22Rv1 (cell line): ENCODE measurements at regions not wholly inside any gene's neighbourhood (a gene's known extent, or its start where the extent isn't known, plus 50 kb on each side); places are given as distances from the start of the nearest gene placed in this dataset.

ENCODE experiments used
- H3K27ac ChIP-seq: fragments of 450-650 bp; 2 replicates; pipeline ENCODE4 v1.5.1; 2017
- ZFX ChIP-seq: fragments of 450-650 bp; IDR thresholded peaks from 2 replicates; pipeline ENCODE4 v1.6.1; 2017; ENCODE audit warnings: antibody characterized with exemption, borderline replicate concordance
- TF ChIP-seq, protein P1 (sequence below): fragments of 450-650 bp; IDR thresholded peaks from 2 replicates; pipeline ENCODE4 v1.5.1; 2017; ENCODE audit warnings: mild to moderate bottlenecking

DNA sequence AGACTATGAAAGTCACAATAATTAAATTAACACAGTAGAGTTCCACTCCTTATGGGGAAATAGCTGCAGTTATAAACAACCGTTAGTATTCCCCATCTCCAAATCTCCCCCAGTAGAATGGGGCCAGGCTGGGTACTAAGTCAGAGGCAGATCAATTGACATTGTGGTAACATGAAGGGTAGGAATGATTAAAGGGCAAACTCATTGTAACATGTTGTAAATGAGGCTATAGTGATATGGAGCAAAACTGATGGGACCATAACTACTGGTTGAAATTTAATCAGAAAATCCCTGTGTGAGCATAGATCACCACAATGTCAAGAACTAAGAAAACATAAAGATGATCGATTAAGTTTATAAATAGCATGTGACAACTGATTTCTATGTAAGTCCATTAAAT, 231.9 kb upstream of the NLGN4Y start:
- TF ChIP-seq, protein P1, sequence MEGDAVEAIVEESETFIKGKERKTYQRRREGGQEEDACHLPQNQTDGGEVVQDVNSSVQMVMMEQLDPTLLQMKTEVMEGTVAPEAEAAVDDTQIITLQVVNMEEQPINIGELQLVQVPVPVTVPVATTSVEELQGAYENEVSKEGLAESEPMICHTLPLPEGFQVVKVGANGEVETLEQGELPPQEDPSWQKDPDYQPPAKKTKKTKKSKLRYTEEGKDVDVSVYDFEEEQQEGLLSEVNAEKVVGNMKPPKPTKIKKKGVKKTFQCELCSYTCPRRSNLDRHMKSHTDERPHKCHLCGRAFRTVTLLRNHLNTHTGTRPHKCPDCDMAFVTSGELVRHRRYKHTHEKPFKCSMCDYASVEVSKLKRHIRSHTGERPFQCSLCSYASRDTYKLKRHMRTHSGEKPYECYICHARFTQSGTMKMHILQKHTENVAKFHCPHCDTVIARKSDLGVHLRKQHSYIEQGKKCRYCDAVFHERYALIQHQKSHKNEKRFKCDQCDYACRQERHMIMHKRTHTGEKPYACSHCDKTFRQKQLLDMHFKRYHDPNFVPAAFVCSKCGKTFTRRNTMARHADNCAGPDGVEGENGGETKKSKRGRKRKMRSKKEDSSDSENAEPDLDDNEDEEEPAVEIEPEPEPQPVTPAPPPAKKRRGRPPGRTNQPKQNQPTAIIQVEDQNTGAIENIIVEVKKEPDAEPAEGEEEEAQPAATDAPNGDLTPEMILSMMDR: no peak
- no peak overlapping the region for H3K27ac ChIP-seq

DNA sequence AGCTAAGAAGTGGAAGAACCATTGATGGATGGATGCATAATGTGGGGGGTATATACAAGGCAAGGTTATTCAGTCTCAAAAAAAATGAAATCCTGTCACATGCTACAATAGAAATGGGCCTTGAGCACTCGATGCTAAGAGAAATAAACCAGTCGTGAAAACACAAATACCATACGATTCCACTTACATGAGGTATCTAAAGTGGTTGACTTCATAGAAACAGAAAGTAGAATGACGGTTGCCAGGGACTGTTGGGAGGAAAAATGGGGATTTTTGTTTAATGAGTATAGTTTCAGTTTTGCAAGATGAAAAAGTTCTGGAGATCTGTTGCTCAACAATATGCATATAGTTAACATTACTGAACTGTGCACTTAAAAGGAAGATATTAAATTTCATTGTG, 223.6 kb upstream of the NLGN4Y start:
- no peak overlapping the region for H3K27ac ChIP-seq
- no peak for TF ChIP-seq ZFX
- TF ChIP-seq, protein P1: no peak

DNA sequence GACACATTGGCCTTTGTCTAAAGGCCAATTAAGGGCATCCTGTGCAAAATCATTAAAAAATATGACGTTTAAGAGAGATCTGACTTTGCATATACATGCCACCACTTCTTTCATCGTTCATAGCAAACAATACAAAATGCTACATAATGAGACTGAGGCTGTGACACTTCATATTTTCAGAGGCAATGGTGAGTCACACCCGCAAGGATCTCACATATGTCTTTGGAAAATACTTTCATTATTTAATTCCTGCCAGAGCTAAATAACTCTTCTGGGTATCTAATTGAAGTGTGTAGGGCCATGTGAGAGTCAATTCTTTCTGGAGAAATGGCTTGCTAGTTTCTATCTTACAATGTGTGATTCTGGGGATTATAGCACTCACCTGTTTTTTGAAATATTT, 222.8 kb upstream of the NLGN4Y start:
- TF ChIP-seq, protein P1: no peak
- TF ChIP-seq ZFX: no peak
- H3K27ac ChIP-seq: no peak overlapping the region

DNA sequence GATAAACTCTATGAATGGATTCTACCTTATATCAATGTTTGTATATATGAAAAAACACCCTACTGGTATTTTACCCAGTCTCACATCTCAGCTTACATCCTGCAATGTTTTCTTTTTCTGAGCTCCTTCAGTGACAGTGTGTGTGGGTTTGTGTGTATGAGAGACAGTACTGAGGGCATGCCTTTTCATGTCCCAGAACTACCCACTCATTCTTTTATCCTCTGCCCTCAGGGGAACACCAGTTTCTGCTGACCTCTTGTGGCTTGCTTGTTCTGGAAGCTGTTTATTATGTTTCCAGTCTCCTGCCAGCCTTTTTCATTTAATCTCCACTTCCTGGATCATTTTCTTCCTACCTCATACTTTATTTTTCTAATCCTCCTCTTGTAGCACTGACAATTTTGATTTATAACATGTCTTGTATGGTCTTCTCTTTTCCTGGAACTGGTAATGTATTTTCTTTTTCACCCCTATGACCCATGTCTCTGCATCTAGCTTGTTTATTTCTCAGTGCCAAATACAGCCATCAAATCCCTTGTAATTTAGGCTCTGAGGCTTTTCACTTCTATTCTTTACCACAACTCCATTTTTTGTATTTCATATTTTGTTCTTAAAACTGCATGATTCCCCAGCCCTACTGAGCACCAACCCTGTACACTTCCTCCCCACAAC, 195.5 kb upstream of the NLGN4Y start:
- no peak overlapping the region for H3K27ac ChIP-seq
- TF ChIP-seq ZFX: no peak
- TF ChIP-seq, protein P1: peak; percentile 11; the same call in 1 of the 2 replicates

DNA sequence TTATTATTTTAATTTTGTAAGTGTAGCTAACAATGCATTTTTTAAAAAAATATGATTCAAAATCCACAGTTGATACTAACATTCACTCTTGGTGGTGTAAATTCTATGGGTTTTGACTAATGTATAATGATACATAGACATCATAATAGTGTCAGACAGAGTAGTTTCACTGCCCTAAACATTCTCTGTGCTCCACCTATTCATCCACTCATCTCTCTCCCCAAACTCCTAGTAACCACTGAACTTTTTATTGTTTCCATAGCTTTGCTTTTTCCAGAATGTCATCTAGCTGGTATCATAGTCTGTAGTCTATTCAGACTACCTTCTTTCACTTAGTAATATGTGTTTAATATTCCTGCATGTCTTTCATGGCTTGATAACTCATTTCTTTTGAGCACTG, 194.0 kb upstream of the NLGN4Y start:
- TF ChIP-seq, protein P1: no peak
- TF ChIP-seq ZFX: no peak
- no peak overlapping the region for H3K27ac ChIP-seq

DNA sequence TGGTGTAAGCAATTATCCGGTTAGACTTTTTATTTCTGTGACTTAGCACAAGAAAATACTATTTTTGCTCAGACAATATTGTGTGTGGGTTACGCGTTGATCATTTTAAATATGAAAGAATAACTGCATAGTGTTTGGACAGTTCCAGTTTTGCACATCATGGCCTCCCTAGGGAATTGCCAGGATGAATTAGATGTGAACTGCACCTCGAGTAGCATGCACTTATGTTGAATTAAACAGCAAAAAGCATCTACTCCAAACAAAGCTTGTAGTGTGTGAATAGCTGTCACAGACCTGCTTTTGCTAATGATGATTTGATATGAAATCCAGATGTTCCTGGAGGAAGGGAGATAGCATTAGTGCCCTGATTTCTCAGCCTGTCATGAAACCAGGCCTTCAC, 184.8 kb upstream of the NLGN4Y start:
- no peak for TF ChIP-seq ZFX
- TF ChIP-seq, protein P1: no peak
- no peak overlapping the region for H3K27ac ChIP-seq

DNA sequence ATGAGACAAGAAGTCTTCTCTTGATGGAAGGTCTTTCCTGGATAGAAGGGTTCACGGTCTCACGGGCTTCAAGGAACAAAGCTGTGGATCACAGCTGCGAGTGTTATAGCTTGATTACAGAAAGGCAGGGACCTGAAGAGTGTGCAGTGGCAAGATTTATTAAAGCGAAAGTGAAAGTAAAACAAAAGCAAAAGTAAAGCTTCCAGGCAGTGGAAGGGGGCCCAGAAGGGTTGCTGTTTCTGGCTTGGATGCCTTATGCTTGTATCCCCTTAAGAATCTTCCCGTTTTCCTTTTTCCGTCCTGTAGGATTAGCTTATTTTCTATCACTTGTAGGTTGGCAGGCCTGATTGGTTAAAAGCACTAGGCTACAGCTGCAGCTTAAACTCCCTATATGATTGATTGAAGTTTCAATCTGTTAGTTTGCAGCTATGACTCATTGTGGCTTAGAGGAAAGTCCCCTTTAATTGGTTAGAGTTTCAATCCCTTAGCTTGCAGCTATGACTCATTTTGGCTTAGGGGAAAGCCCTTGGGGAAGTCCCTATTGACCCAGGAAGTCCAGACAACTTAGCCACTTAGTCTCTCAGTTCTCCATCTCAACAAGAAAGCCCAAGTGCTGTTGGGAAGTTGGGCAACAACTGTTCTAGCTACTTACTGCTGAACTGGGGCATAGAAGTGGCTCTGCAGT, 183.7 kb upstream of the NLGN4Y start:
- H3K27ac ChIP-seq: no peak overlapping the region
- TF ChIP-seq, protein P1: no peak
- no peak for TF ChIP-seq ZFX
